ENCODE measurements at regions not wholly inside any gene's neighbourhood (a gene's known extent, or its start where the extent isn't known, plus 50 kb on each side); places are given as distances from the start of the nearest gene placed in this dataset.

DNA sequence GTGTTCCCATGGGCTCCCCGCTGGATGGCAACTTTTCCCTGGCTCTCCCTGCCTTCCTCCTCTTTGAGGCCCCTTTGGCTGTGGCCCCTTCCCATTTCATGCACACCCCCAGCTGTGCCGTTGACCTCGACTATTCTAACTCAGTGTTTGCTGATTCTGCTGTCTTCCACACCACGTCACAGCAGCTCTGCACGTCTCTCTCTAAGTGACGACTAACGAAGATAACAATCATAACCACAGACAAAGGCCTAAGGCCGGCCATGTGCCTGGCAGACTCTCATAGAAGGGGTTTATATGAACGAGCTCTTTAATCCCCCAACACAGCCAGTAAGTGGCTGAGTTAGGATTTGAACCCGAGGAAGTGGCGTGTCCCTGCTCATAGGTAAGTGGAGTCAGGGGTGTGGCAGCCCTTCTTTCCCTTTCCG, 151.5 kb upstream of the SHH start:
- no peak for DNase-seq (ENCODE audit: low read depth)
- no peak overlapping the region for H3K4me3 ChIP-seq (ENCODE audit: low read depth, low read length)
- TF ChIP-seq CTCF (IDR thresholded peaks at IDR 0.05; ENCODE audit: low read depth, low read length, missing control alignments), result no peak
- in situ Hi-C loops (cut with HindIII; ENCODE audit: low sequenced_read_pairs), result no loop called here

- no peak for DNase-seq (ENCODE audit: low read depth)
- in situ Hi-C loops (cut with HindIII; ENCODE audit: low sequenced_read_pairs), result no loop called here
- no peak for TF ChIP-seq CTCF (IDR thresholded peaks at IDR 0.05; ENCODE audit: low read depth, low read length, missing control alignments)
- H3K4me3 ChIP-seq (ENCODE audit: low read depth, low read length), result no peak overlapping the region
Observed at GRCh38 chr7:155963356-155963755, 151.1 kb upstream of the SHH start.

DNA sequence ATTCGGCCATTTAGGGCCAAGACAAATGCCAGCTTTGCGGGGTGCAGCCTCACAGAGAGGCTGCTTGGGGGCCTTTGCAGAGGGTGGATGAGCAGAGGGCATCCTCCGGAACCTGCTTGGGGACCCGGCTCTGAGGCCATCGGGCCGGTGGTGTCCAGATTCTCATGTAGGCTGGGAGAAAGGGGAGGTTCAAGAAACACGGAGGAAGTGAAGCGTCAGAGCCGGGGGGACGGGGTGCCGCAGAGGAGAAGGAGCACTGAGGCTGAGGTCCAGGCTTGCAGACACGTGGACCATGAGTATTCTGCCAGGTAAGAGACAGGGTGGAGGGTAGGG, 150.7 kb upstream of the SHH start:
- no peak overlapping the region for H3K4me3 ChIP-seq (ENCODE audit: low read depth, low read length)
- TF ChIP-seq CTCF (IDR thresholded peaks at IDR 0.05; ENCODE audit: low read depth, low read length, missing control alignments), result no peak
- DNase-seq (ENCODE audit: low read depth), result no peak
- in situ Hi-C loops (cut with HindIII; ENCODE audit: low sequenced_read_pairs), result no loop called here

DNA sequence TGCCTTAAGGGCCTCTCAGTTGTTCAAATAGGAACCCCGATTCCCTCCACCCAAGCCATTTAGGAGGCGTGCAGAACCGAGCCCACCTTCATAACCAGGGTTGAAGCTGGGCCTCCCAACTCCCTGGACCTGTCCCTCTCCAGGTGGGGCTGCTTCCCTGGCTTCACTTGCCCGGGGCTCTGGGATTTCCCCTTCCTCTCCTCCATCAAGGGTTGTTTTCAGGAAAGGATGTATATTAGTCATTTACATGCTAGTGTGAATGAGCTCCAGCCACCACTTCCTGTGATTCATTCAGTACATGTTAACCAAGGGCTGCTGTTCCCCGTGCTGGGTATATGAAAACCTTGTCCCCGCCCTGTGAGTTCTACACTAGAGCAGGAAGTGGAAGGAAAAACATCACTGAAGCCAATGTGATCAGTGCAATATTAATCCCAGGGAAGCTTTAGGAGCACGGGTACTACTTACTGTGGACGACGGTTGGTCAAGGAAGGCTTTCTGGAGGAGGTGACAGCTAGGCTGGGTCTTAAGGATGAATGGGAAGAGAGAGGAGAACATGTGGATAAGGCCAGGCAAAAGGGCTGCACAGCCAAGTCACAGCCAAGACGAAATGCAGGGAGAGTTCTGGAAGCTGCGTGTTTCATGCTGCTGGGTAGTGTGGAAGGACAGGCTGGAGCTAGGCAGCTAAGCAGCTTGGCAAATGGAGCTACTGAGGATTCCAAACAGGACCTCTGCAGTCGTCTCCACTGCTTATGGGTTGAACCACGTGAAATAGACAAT, 150.1 kb upstream of the SHH start:
- TF ChIP-seq CTCF (IDR thresholded peaks at IDR 0.05; ENCODE audit: low read depth, low read length, missing control alignments), result no peak
- in situ Hi-C loops (cut with HindIII; ENCODE audit: low sequenced_read_pairs), result no loop called here
- no peak overlapping the region for H3K4me3 ChIP-seq (ENCODE audit: low read depth, low read length)
- peak; percentile 29 for DNase-seq (ENCODE audit: low read depth)

GRCh38 chr7:155961241-155962190, 149.3 kb upstream of the SHH start:
- peak; percentile 71 for DNase-seq (ENCODE audit: low read depth)
- H3K4me3 ChIP-seq (ENCODE audit: low read depth, low read length), result no peak overlapping the region
- in situ Hi-C loops (cut with HindIII; ENCODE audit: low sequenced_read_pairs), result no loop called here
- TF ChIP-seq CTCF (IDR thresholded peaks at IDR 0.05; ENCODE audit: low read depth, low read length, missing control alignments), result no peak

DNA sequence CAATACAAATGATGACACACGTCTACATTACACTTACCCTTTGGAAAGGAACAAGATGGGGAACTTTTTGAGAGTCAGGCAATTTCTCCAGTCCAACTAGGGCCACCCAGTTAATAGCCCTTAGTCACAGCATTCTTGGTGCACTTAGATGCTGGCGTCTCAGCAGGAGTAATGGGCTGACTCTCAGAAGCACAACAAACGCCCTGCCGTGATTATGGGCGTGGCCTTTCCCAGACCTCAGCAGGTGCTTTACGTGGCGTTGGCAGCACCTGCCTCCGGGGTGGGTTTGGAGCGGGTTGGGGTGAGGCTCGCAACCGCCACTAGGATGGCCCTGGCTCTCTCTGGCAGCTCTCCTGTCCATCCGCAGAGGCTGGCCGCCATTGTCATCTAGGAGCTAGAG, 147.6 kb upstream of the SHH start:
- TF ChIP-seq CTCF (IDR thresholded peaks at IDR 0.05; ENCODE audit: low read depth, low read length, missing control alignments), result no peak
- no peak for DNase-seq (ENCODE audit: low read depth)
- in situ Hi-C loops (cut with HindIII; ENCODE audit: low sequenced_read_pairs), result no loop called here
- H3K4me3 ChIP-seq (ENCODE audit: low read depth, low read length), result no peak overlapping the region

Data from astrocyte of the cerebellum (primary cell).